ENCODE measurements at regions not wholly inside any gene's neighbourhood (a gene's known extent, or its start where the extent isn't known, plus 50 kb on each side); places are given as distances from the start of the nearest gene placed in this dataset.

GRCh38 chr9:116027511-116027910 is 126.1 kb upstream of the PAPPA start:
- DNase-seq (ENCODE audit: low read depth in 6 of 9, low spot score in 9 of 9) = no peak
- H3K36me3 ChIP-seq (ENCODE audit: control insufficient read depth in 2 of 2, insufficient read depth in 2 of 2, low read length in 1 of 2) = no peaks in the 10 kb centered on the region
- H3K27ac ChIP-seq (ENCODE audit: low read depth in 1 of 2, low read length in 1 of 2) = no peak overlapping the region
- H3K4me1 ChIP-seq (ENCODE audit: control insufficient read depth in 2 of 2, insufficient read depth in 2 of 2, low read length in 2 of 2) = no peaks in the 10 kb centered on the region
- WGBS = 94% methylated on average over 1 of the region's 1 CpG
- H3K27me3 ChIP-seq (ENCODE audit: control insufficient read depth in 2 of 2, insufficient read depth in 1 of 2, low read length in 1 of 2) = no peaks in the 10 kb centered on the region
- H3K4me3 ChIP-seq (ENCODE audit: low read length in 2 of 2) = no peak overlapping the region
- no peaks in the 10 kb centered on the region for H3K9me3 ChIP-seq (ENCODE audit: control insufficient read depth in 2 of 2, insufficient read depth in 1 of 2, low read length in 1 of 2)

GRCh38 chr9:116027951-116028350 is 125.6 kb upstream of the PAPPA start:
- Histone ChIP-seq H3K4me1 (ENCODE audit: control insufficient read depth in 2 of 2, insufficient read depth in 2 of 2, low read length in 2 of 2) (no peaks in the 10 kb centered on the region), H3K36me3 (ENCODE audit: control insufficient read depth in 2 of 2, insufficient read depth in 2 of 2, low read length in 1 of 2) (no peaks in the 10 kb centered on the region), H3K4me3 (ENCODE audit: low read length in 2 of 2) (no peak overlapping the region), H3K9me3 (ENCODE audit: control insufficient read depth in 2 of 2, insufficient read depth in 1 of 2, low read length in 1 of 2) (no peaks in the 10 kb centered on the region), H3K27me3 (ENCODE audit: control insufficient read depth in 2 of 2, insufficient read depth in 1 of 2, low read length in 1 of 2) (no peaks in the 10 kb centered on the region), H3K27ac (ENCODE audit: low read depth in 1 of 2, low read length in 1 of 2) (no peak overlapping the region)
- 62% methylated on average over 1 of the region's 1 CpG for WGBS
- no peak for DNase-seq (ENCODE audit: low read depth in 6 of 9, low spot score in 9 of 9)

GRCh38 chr9:116030517-116030916 is 123.1 kb upstream of the PAPPA start:
- H3K4me3 ChIP-seq (ENCODE audit: low read length in 2 of 2) = no peak overlapping the region
- H3K9me3 ChIP-seq (ENCODE audit: control insufficient read depth in 2 of 2, insufficient read depth in 1 of 2, low read length in 1 of 2) = no peaks in the 10 kb centered on the region
- no peaks in the 10 kb centered on the region for H3K27me3 ChIP-seq (ENCODE audit: control insufficient read depth in 2 of 2, insufficient read depth in 1 of 2, low read length in 1 of 2)
- H3K4me1 ChIP-seq (ENCODE audit: control insufficient read depth in 2 of 2, insufficient read depth in 2 of 2, low read length in 2 of 2) = no peaks in the 10 kb centered on the region
- no peak overlapping the region for H3K27ac ChIP-seq (ENCODE audit: low read depth in 1 of 2, low read length in 1 of 2)
- no peaks in the 10 kb centered on the region for H3K36me3 ChIP-seq (ENCODE audit: control insufficient read depth in 2 of 2, insufficient read depth in 2 of 2, low read length in 1 of 2)
- no peak for DNase-seq (ENCODE audit: low read depth in 6 of 9, low spot score in 9 of 9)

GRCh38 chr9:116032683-116033440 is 120.7 kb upstream of the PAPPA start:
- WGBS = 94% methylated on average over 4 of the region's 4 CpGs
- H3K9me3 ChIP-seq (ENCODE audit: control insufficient read depth in 2 of 2, insufficient read depth in 1 of 2, low read length in 1 of 2) = no peaks in the 10 kb centered on the region
- no peak overlapping the region for H3K27ac ChIP-seq (ENCODE audit: low read depth in 1 of 2, low read length in 1 of 2)
- H3K27me3 ChIP-seq (ENCODE audit: control insufficient read depth in 2 of 2, insufficient read depth in 1 of 2, low read length in 1 of 2) = no peaks in the 10 kb centered on the region
- no peak overlapping the region for H3K4me3 ChIP-seq (ENCODE audit: low read length in 2 of 2)
- H3K4me1 ChIP-seq (ENCODE audit: control insufficient read depth in 2 of 2, insufficient read depth in 2 of 2, low read length in 2 of 2) = no peaks in the 10 kb centered on the region
- DNase-seq (ENCODE audit: low read depth in 6 of 9, low spot score in 9 of 9) = no peak
- no peaks in the 10 kb centered on the region for H3K36me3 ChIP-seq (ENCODE audit: control insufficient read depth in 2 of 2, insufficient read depth in 2 of 2, low read length in 1 of 2)

GRCh38 chr9:116039312-116039711 is 114.3 kb upstream of the PAPPA start:
- no peaks in the 10 kb centered on the region for H3K4me1 ChIP-seq (ENCODE audit: control insufficient read depth in 2 of 2, insufficient read depth in 2 of 2, low read length in 2 of 2)
- no peak overlapping the region for H3K27ac ChIP-seq (ENCODE audit: low read depth in 1 of 2, low read length in 1 of 2)
- WGBS = 92% methylated on average over 1 of the region's 1 CpG
- H3K36me3 ChIP-seq (ENCODE audit: control insufficient read depth in 2 of 2, insufficient read depth in 2 of 2, low read length in 1 of 2) = no peaks in the 10 kb centered on the region
- no peaks in the 10 kb centered on the region for H3K27me3 ChIP-seq (ENCODE audit: control insufficient read depth in 2 of 2, insufficient read depth in 1 of 2, low read length in 1 of 2)
- DNase-seq (ENCODE audit: low read depth in 6 of 9, low spot score in 9 of 9) = no peak
- H3K9me3 ChIP-seq (ENCODE audit: control insufficient read depth in 2 of 2, insufficient read depth in 1 of 2, low read length in 1 of 2) = no peaks in the 10 kb centered on the region
- H3K4me3 ChIP-seq (ENCODE audit: low read length in 2 of 2) = no peak overlapping the region

- Histone ChIP-seq H3K36me3 (ENCODE audit: control insufficient read depth in 2 of 2, insufficient read depth in 2 of 2, low read length in 1 of 2) (no peaks in the 10 kb centered on the region), H3K27ac (ENCODE audit: low read depth in 1 of 2, low read length in 1 of 2) (no peak overlapping the region), H3K27me3 (ENCODE audit: control insufficient read depth in 2 of 2, insufficient read depth in 1 of 2, low read length in 1 of 2) (no peaks in the 10 kb centered on the region), H3K9me3 (ENCODE audit: control insufficient read depth in 2 of 2, insufficient read depth in 1 of 2, low read length in 1 of 2) (no peaks in the 10 kb centered on the region), H3K4me1 (ENCODE audit: control insufficient read depth in 2 of 2, insufficient read depth in 2 of 2, low read length in 2 of 2) (no peaks in the 10 kb centered on the region), H3K4me3 (ENCODE audit: low read length in 2 of 2) (no peak overlapping the region)
- no peak for DNase-seq (ENCODE audit: low read depth in 6 of 9, low spot score in 9 of 9)
Observed at GRCh38 chr9:116039893-116040292, 113.7 kb upstream of the PAPPA start.

GRCh38 chr9:116042321-116042720 is 111.3 kb upstream of the PAPPA start:
- no peak overlapping the region for H3K27ac ChIP-seq (ENCODE audit: low read depth in 1 of 2, low read length in 1 of 2)
- H3K4me3 ChIP-seq (ENCODE audit: low read length in 2 of 2) = no peak overlapping the region
- no peaks in the 10 kb centered on the region for H3K4me1 ChIP-seq (ENCODE audit: control insufficient read depth in 2 of 2, insufficient read depth in 2 of 2, low read length in 2 of 2)
- DNase-seq (ENCODE audit: low read depth in 6 of 9, low spot score in 9 of 9) = no peak
- H3K9me3 ChIP-seq (ENCODE audit: control insufficient read depth in 2 of 2, insufficient read depth in 1 of 2, low read length in 1 of 2) = no peaks in the 10 kb centered on the region
- 88% methylated on average over 2 of the region's 2 CpGs for WGBS
- H3K27me3 ChIP-seq (ENCODE audit: control insufficient read depth in 2 of 2, insufficient read depth in 1 of 2, low read length in 1 of 2) = no peaks in the 10 kb centered on the region
- H3K36me3 ChIP-seq (ENCODE audit: control insufficient read depth in 2 of 2, insufficient read depth in 2 of 2, low read length in 1 of 2) = no peaks in the 10 kb centered on the region

- Histone ChIP-seq H3K4me3 (ENCODE audit: low read length in 2 of 2) (no peak overlapping the region), H3K4me1 (ENCODE audit: control insufficient read depth in 2 of 2, insufficient read depth in 2 of 2, low read length in 2 of 2) (no peaks in the 10 kb centered on the region), H3K27ac (ENCODE audit: low read depth in 1 of 2, low read length in 1 of 2) (no peak overlapping the region), H3K27me3 (ENCODE audit: control insufficient read depth in 2 of 2, insufficient read depth in 1 of 2, low read length in 1 of 2) (no peaks in the 10 kb centered on the region), H3K9me3 (ENCODE audit: control insufficient read depth in 2 of 2, insufficient read depth in 1 of 2, low read length in 1 of 2) (no peaks in the 10 kb centered on the region), H3K36me3 (ENCODE audit: control insufficient read depth in 2 of 2, insufficient read depth in 2 of 2, low read length in 1 of 2) (no peaks in the 10 kb centered on the region)
- DNase-seq (ENCODE audit: low read depth in 6 of 9, low spot score in 9 of 9) = no peak
- WGBS = 97% methylated on average over 2 of the region's 2 CpGs
Observed at GRCh38 chr9:116045083-116045482, 108.5 kb upstream of the PAPPA start.

GRCh38 chr9:116048081-116048480 is 105.5 kb upstream of the PAPPA start:
- no peaks in the 10 kb centered on the region for H3K9me3 ChIP-seq (ENCODE audit: control insufficient read depth in 2 of 2, insufficient read depth in 1 of 2, low read length in 1 of 2)
- H3K4me3 ChIP-seq (ENCODE audit: low read length in 2 of 2) = no peak overlapping the region
- WGBS = 86% methylated on average over 2 of the region's 2 CpGs
- DNase-seq (ENCODE audit: low read depth in 6 of 9, low spot score in 9 of 9) = no peak
- H3K36me3 ChIP-seq (ENCODE audit: control insufficient read depth in 2 of 2, insufficient read depth in 2 of 2, low read length in 1 of 2) = no peaks in the 10 kb centered on the region
- H3K27ac ChIP-seq (ENCODE audit: low read depth in 1 of 2, low read length in 1 of 2) = no peak overlapping the region
- no peaks in the 10 kb centered on the region for H3K4me1 ChIP-seq (ENCODE audit: control insufficient read depth in 2 of 2, insufficient read depth in 2 of 2, low read length in 2 of 2)
- H3K27me3 ChIP-seq (ENCODE audit: control insufficient read depth in 2 of 2, insufficient read depth in 1 of 2, low read length in 1 of 2) = no peaks in the 10 kb centered on the region
